Body of pancreas (tissue), 4 donors: ENCODE measurements at regions not wholly inside any gene's neighbourhood (a gene's known extent, or its start where the extent isn't known, plus 50 kb on each side); places are given as distances from the start of the nearest gene placed in this dataset.

Experiments used
- CTCF ChIP-seq, 7 experiments: fragments of 450-650 bp in 4 of 7; fragments of 200-600 bp in 3 of 7; sonication (generic) in 3 of 7; IDR thresholded peaks; one replicate each; pipeline ENCODE4 v1.5.1; 2016 to 2019; ENCODE audit warnings: antibody characterized with exemption in 7 of 7
- POLR2A ChIP-seq, 3 donors: fragments of 450-650 bp; IDR thresholded peaks; one replicate each; pipeline ENCODE4 v1.6.1; 2016; ENCODE audit warnings: antibody characterized with exemption in 3 of 3, mild to moderate bottlenecking in 2 of 3

DNA sequence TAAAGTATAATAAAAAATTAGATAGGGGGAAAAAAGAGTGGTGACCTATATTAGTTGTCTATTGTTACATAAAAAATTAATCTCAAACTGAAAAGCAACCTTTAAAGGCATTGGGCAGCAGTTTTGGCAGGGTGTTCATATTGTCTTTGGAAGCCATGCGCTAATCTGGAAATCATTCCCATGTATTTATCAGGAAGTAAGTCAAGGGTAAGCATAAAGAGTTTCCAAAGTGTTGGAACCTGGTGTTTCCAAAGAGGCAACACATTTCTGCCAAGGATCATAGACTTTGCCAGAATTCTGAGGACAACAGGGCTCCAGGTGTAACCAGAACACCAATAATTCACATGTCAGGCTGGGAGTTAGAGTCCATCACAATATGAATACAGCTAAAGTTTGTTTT is 55.7 kb upstream of the EGFR start:
- TF ChIP-seq CTCF (IDR thresholded peaks at IDR 0.05) (no peak), POLR2A (IDR thresholded peaks at IDR 0.05) (no peak)
